SKM-1 (cell line): ENCODE measurements at regions not wholly inside any gene's neighbourhood (a gene's known extent, or its start where the extent isn't known, plus 50 kb on each side); places are given as distances from the start of the nearest gene placed in this dataset.
"Not testable (repeated sequence)": the region's sequence is repeated elsewhere in the genome, so short reads cannot be mapped to it uniquely, and the experiment has no call there.

Experiments
- DNase-seq: peaks from one replicate; lab custom pipeline; 2025; ENCODE audit not compliant: unreplicated experiment; lab: John Stamatoyannopoulos, UW

GRCh38 chr1:164087906-164088453, 471.0 kb upstream of the PBX1 start:
- no peak for DNase-seq

- no peak for DNase-seq
Observed at GRCh38 chr1:164092603-164093353, 466.2 kb upstream of the PBX1 start.

- no peak for DNase-seq
Observed at GRCh38 chr1:164093543-164093942, 465.4 kb upstream of the PBX1 start.

- DNase-seq: no peak
Observed at GRCh38 chr1:164101802-164102201, 457.2 kb upstream of the PBX1 start.

GRCh38 chr1:164131949-164132348, 427.0 kb upstream of the PBX1 start:
- DNase-seq: no peak

- DNase-seq: no peak
Observed at GRCh38 chr1:164137273-164137925, 421.6 kb upstream of the PBX1 start.

- DNase-seq: no peak
Observed at GRCh38 chr1:164141797-164142196, 417.2 kb upstream of the PBX1 start.

- no peak for DNase-seq
Observed at GRCh38 chr1:164154622-164155021, 404.4 kb upstream of the PBX1 start.

GRCh38 chr1:164155347-164155746, 403.6 kb upstream of the PBX1 start:
- DNase-seq: no peak

- DNase-seq: no peak
Observed at GRCh38 chr1:164163289-164163849, 395.6 kb upstream of the PBX1 start.

- no peak for DNase-seq
Observed at GRCh38 chr1:164165466-164165865, 393.5 kb upstream of the PBX1 start.

GRCh38 chr1:164166454-164166853, 392.5 kb upstream of the PBX1 start:
- DNase-seq: not testable (repeated sequence)

GRCh38 chr1:164177118-164177517, 381.9 kb upstream of the PBX1 start:
- no peak for DNase-seq

- DNase-seq: no peak
Observed at GRCh38 chr1:164180824-164181223, 378.2 kb upstream of the PBX1 start.

- DNase-seq: no peak
Observed at GRCh38 chr1:164183854-164184635, 374.9 kb upstream of the PBX1 start.

GRCh38 chr1:164186881-164187280, 372.1 kb upstream of the PBX1 start:
- no peak for DNase-seq

GRCh38 chr1:164188497-164188896, 370.5 kb upstream of the PBX1 start:
- no peak for DNase-seq

GRCh38 chr1:164191191-164191590, 367.8 kb upstream of the PBX1 start:
- DNase-seq: no peak

GRCh38 chr1:164210211-164210739, 348.7 kb upstream of the PBX1 start:
- no peak for DNase-seq

- no peak for DNase-seq
Observed at GRCh38 chr1:164223378-164223777, 335.6 kb upstream of the PBX1 start.

- no peak for DNase-seq
Observed at GRCh38 chr1:164225011-164225410, 334.0 kb upstream of the PBX1 start.
